ENCODE measurements at regions not wholly inside any gene's neighbourhood (a gene's known extent, or its start where the extent isn't known, plus 50 kb on each side); places are given as distances from the start of the nearest gene placed in this dataset.

- DNase-seq = no peak
- Mint-ChIP-seq H3K36me3 (ENCODE audit: insufficient read depth) (no peaks in the 10 kb centered on the region), H3K4me3 (no peak overlapping the region), H3K27ac (no peak overlapping the region), H3K4me1 (ENCODE audit: low read depth in 2 of 2) (no peaks in the 10 kb centered on the region), H3K27me3 (peaks cover 28 to 53% of the 10 kb centered on the region in 2 donors), H3K9me3 (no peaks in the 10 kb centered on the region)
- no peak for ATAC-seq (replicated peaks)
Measured at GRCh38 chr5:175603987-175604739, 53.7 kb upstream of the HRH2 start.

- no peak overlapping the region for H3K4me3 Mint-ChIP-seq
- H3K4me1 Mint-ChIP-seq (ENCODE audit: low read depth in 2 of 2) = no peaks in the 10 kb centered on the region
- H3K27me3 Mint-ChIP-seq = peaks cover 47 to 70% of the 10 kb centered on the region in 2 donors
- no peaks in the 10 kb centered on the region for H3K36me3 Mint-ChIP-seq (ENCODE audit: insufficient read depth)
- ATAC-seq (replicated peaks) (no peak), DNase-seq (no peak)
- no peak overlapping the region for H3K27ac Mint-ChIP-seq
- no peaks in the 10 kb centered on the region for H3K9me3 Mint-ChIP-seq
Measured at GRCh38 chr5:175606409-175606808, 51.5 kb upstream of the HRH2 start.

All from effector memory CD8-positive, alpha-beta T cell (primary cell).